Keratinocyte (primary cell): ENCODE measurements at regions not wholly inside any gene's neighbourhood (a gene's known extent, or its start where the extent isn't known, plus 50 kb on each side); places are given as distances from the start of the nearest gene placed in this dataset.

Source experiments
- EZH2 ChIP-seq: IDR thresholded peaks from one replicate; pipeline ENCODE4 v1.6.1; 2012; ENCODE audit warnings: inconsistent platforms, mild to moderate bottlenecking, low read length, moderate library complexity
- TF ChIP-seq, protein P1 (sequence below), 3 experiments: IDR thresholded peaks in 1 of 3; conservative IDR thresholded peaks in 1 of 3; optimal IDR thresholded peaks in 1 of 3; 2 replicates in 2 of 3; 3 replicates in 1 of 3; pipeline versions ENCODE3 to v1.5.1; 2011; ENCODE audit warnings: low read length in 3 of 3, mild to moderate bottlenecking in 3 of 3, moderate library complexity in 2 of 3, control low read depth in 1 of 3, inconsistent platforms in 1 of 3; ENCODE audit not compliant: insufficient read depth in 2 of 3; ENCODE audit errors: extremely low read depth in 1 of 3

DNA sequence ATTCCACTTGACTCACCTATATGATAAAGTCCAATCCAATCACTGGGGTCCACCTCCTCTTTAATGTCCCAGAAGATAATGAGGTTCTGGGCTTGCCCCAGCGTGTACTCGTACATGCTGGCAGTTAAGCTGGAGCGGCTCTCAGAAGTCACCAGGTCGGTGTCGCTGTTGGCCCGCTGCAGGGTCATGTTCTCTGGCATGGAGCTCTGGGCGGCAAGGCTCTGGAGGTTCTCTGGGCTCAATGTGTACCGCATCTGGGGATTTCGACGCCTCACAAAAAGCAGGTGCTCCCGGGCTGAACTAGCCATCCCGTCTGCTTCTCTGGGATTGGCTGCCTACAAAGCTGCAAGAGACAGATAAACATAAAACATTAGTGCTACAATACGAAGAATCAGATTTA is 206.4 kb upstream of the CCDC150 start:
- TF ChIP-seq, protein P1, sequence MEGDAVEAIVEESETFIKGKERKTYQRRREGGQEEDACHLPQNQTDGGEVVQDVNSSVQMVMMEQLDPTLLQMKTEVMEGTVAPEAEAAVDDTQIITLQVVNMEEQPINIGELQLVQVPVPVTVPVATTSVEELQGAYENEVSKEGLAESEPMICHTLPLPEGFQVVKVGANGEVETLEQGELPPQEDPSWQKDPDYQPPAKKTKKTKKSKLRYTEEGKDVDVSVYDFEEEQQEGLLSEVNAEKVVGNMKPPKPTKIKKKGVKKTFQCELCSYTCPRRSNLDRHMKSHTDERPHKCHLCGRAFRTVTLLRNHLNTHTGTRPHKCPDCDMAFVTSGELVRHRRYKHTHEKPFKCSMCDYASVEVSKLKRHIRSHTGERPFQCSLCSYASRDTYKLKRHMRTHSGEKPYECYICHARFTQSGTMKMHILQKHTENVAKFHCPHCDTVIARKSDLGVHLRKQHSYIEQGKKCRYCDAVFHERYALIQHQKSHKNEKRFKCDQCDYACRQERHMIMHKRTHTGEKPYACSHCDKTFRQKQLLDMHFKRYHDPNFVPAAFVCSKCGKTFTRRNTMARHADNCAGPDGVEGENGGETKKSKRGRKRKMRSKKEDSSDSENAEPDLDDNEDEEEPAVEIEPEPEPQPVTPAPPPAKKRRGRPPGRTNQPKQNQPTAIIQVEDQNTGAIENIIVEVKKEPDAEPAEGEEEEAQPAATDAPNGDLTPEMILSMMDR (optimal IDR thresholded peaks at IDR 0.05 in 1 of 3, IDR thresholded peaks at IDR 0.05 in 1 of 3, conservative IDR thresholded peaks at IDR 0.05 in 1 of 3; ENCODE audit: extremely low read depth in 1 of 3, insufficient read depth in 2 of 3, low read length in 3 of 3): no peak
- no peak for TF ChIP-seq EZH2
